NCI-H1436 treated with DMSO at 0.1 percent for 48 hours (cell line): ENCODE measurements at regions not wholly inside any gene's neighbourhood (a gene's known extent, or its start where the extent isn't known, plus 50 kb on each side); places are given as distances from the start of the nearest gene placed in this dataset.

Experiments used
- DNase-seq: peaks from one replicate; lab custom pipeline; 2025; lab: John Stamatoyannopoulos, UW

- no peak for DNase-seq
These were observed 352.0 kb upstream of the SLC8A1 start for GRCh38 chr2:40803900-40804299.

- no peak for DNase-seq
These were observed 357.3 kb upstream of the SLC8A1 start for GRCh38 chr2:40809156-40809555.

GRCh38 chr2:40814616-40815015 is 362.7 kb upstream of the SLC8A1 start:
- no peak for DNase-seq

GRCh38 chr2:40820319-40820718 is 368.4 kb upstream of the SLC8A1 start:
- DNase-seq, result no peak

- no peak for DNase-seq
These were observed 371.6 kb upstream of the SLC8A1 start for GRCh38 chr2:40823478-40823877.

GRCh38 chr2:40824278-40824677 is 372.4 kb upstream of the SLC8A1 start:
- no peak for DNase-seq

GRCh38 chr2:40827392-40827791 is 375.5 kb upstream of the SLC8A1 start:
- no peak for DNase-seq

- no peak for DNase-seq
These were observed 379.5 kb upstream of the SLC8A1 start for GRCh38 chr2:40831321-40831873.

- no peak for DNase-seq
These were observed 390.0 kb upstream of the SLC8A1 start for GRCh38 chr2:40841856-40842255.

- DNase-seq, result no peak
These were observed 392.7 kb upstream of the SLC8A1 start for GRCh38 chr2:40844353-40845277.

GRCh38 chr2:40851661-40852060 is 399.8 kb upstream of the SLC8A1 start:
- no peak for DNase-seq

GRCh38 chr2:40859617-40860016 is 407.7 kb upstream of the SLC8A1 start:
- no peak for DNase-seq

GRCh38 chr2:40867829-40868228 is 415.9 kb upstream of the SLC8A1 start:
- no peak for DNase-seq

- no peak for DNase-seq
These were observed 420.7 kb upstream of the SLC8A1 start for GRCh38 chr2:40872580-40872979.

- no peak for DNase-seq
These were observed 422.5 kb upstream of the SLC8A1 start for GRCh38 chr2:40874380-40874779.

- DNase-seq, result no peak
These were observed 425.9 kb upstream of the SLC8A1 start for GRCh38 chr2:40877734-40878288.

GRCh38 chr2:40879305-40879704 is 427.4 kb upstream of the SLC8A1 start:
- no peak for DNase-seq

- DNase-seq, result no peak
These were observed 434.2 kb upstream of the SLC8A1 start for GRCh38 chr2:40886100-40886499.

GRCh38 chr2:40886655-40887054 is 434.8 kb upstream of the SLC8A1 start:
- no peak for DNase-seq

- no peak for DNase-seq
These were observed 444.5 kb upstream of the SLC8A1 start for GRCh38 chr2:40896358-40896757.

- no peak for DNase-seq
These were observed 462.8 kb upstream of the SLC8A1 start for GRCh38 chr2:40914666-40915065.

GRCh38 chr2:40915651-40916050 is 463.8 kb upstream of the SLC8A1 start:
- DNase-seq, result no peak

GRCh38 chr2:40935349-40935748 is 483.5 kb upstream of the SLC8A1 start:
- DNase-seq, result no peak
